Amniotic stem cell (primary cell): ENCODE measurements at regions not wholly inside any gene's neighbourhood (a gene's known extent, or its start where the extent isn't known, plus 50 kb on each side); places are given as distances from the start of the nearest gene placed in this dataset.
"Not testable (repeated sequence)": the region's sequence is repeated elsewhere in the genome, so short reads cannot be mapped to it uniquely, and the experiment has no call there.

Experiments used
- DNase-seq: peaks from one replicate; lab custom pipeline; 2025; lab: John Stamatoyannopoulos, UW

DNA sequence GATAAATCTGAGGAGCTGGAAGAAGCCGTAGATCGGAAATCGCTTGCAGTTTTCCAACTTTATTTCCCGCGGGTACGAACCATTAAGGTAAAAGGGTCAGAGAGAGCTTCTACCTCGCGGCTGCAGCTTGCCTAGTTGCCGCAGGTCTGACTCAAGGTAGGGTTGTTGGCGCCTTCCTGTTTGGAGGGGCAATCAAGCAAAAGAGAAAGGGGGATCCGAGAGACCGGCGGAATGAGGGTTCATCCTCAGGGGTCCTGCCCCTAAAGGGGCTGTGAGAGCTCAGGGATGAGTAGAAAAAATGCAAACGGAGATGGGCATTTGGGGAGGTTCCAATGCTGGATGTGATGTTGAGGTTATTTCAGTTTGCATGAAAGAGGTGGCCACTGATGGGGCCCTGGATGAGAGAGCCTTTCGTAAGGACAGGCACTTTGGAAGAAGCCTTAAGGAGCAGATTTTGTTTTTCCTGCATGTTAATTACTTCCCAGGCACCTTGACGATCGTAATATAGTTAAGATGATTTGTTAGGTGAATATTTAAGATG is 265.4 kb downstream of the CGGBP1 start:
- DNase-seq, result no peak

DNA sequence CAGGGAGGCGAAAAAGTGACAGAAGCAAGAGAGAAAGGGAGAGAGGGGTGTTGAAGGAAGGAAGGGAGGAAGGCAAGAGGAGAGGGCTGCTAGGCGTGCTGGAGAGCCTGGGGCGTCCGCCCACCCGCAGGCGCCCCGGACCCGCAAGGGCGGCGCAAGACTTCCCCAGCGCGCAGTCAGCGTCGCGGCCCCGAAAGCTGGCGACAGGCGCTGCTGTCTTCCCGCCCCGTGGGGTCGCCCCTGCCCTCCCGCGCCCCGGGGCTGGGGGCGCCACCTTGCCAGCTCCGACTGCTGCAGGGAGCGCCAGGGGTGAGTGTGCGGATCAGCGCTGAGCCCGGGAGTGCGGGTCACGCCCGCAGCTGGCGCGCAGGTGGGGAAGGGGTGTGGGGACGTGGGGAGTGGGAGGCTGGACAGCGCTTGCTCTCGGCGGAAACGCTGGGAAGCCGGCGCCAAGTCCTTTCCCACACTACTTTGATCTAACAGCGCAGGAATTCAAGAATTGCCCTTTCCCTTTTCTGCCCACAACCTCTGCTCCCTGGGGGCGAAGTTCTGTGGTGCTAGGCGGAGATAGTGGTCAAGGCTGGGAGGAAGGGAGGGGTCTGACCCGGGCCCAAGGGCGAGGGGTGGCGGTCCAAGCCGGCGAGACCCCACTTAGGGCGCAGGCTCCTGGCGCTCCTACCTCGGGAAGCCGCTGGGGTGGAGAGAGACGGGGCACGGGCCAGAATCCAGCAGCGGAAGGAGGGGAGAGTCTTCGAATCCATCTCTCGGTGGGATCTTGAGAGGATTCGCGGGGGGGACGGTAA is 266.1 kb downstream of the CGGBP1 start, which contains the start of gene HTR1F:
Gene HTR1F, plus strand, starts transcription at position 173 of the 803 bp plus-strand sequence.
- no peak for DNase-seq

DNA sequence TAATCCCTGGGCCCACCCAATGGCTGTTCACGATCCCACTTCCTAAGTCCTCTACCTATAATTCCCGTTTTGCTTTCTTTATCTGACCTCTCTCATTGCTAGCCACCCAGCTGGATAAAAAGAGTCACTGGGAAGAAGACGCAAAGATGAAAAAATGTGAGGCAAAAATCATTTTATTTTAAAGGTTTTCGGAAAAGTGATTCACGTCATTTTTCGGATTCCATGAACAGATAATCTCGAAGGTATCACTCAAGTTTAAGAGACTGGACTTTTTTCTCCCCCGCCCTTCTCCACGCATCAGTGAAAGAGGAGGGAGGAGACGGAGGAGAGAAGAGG is 266.6 kb downstream of the CGGBP1 start:
- no peak for DNase-seq

DNA sequence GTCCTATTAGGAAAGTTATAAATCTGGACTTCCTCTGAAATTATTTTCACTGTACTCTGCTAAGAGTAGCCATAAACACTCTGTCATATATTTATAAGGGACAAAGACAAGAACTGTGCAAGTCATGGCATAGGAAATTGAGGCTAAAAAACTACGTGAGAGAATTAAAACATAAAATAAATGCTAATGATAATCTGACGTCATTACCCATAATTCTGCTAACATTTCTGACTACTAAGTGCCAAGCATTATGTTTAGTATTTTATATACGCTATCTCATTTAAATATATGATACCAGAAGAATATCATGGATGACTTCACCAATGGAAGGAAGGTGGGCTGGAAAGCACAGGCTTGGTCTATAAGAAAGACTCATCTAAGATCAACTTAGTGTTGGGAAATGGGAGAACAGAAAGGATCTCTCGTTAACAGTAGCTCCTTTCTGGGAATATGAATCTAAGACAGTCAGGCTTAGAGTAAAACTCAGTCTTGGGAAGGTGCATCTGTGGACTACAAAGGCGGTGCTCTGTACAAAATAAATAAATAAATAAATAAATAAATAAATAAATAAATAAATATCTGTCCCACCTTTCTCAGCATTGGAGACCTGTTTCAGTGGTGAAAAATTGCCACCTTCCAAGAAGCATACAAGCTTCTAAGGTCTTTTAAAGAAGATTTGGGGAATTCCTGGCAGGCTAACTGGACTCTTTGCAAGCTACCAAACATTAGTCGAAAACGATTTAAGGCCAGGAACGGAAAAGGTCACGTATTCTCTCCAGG is 267.4 kb downstream of the CGGBP1 start:
- DNase-seq, result no peak

DNA sequence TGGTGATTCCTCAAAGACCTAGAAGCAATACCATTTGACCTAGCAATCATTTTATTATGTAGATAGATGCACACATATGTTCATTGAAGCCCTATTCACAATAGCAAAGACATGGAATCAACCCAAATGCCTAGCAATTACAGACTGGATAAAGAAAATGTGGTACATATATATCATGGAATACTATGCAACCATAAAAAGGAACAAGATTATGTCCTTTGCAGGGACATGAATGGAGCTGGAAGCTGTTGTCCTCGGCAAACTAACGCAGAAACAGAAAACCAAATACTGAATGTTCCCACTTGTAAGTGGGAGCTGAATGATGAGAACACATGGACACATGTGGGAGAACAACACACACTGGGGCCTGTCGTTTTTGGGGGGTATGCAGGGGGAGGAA is 269.8 kb downstream of the CGGBP1 start:
- not testable (repeated sequence) for DNase-seq

DNA sequence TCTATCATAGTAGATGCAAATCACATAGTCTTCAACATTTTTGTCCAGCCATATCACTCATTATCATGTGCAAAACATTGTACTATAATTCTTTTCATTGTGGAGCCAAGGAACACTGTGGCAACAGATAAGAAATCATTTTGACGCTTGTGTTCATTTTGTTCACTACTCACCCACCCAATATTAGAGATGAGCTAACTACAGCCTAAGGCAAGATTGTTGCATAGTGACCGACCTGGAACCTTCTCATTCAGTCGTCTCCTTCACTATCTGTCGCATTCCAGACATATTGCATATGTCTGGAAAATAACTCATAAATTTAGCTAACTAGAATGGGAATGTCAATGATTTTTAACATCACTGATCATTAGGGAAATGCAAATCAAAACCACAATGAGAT is 270.3 kb downstream of the CGGBP1 start:
- no peak for DNase-seq

DNA sequence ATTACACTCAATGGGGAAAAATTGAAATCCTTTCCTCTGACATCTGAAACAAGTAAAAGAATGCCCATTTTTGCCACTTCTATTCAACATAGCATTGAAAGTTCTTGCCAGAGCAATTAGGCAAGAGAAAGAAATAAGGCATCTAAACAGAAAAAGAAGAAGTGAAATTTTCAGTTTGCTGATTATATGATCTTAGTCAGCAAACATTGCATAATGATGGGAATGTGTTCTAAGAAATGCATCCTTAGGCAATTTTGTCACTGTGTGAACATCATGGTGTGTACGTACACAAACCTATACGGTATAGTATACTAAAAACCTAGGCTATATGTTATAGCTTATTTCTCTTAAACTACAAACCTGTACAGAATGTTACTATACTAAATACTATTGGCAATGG is 278.0 kb downstream of the CGGBP1 start:
- DNase-seq, result no peak

DNA sequence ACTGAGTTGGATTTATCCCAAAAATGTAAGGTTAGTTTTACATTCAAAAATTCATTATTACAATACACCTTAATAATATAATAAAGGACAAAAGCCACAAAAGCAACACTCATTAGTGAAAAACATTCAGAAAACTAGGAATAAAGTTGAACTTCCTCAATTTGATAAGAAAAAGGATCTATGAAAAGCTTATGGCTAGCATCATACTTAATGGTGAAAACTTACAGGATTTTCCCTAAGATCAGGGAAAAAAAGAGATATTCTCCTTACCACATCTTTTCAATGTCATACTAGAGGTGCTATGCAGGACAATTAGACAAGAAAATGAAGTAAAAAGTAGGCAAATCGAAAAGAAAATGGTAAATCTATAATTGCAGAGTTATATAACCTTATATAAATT is 279.9 kb downstream of the CGGBP1 start:
- DNase-seq, result no peak

DNA sequence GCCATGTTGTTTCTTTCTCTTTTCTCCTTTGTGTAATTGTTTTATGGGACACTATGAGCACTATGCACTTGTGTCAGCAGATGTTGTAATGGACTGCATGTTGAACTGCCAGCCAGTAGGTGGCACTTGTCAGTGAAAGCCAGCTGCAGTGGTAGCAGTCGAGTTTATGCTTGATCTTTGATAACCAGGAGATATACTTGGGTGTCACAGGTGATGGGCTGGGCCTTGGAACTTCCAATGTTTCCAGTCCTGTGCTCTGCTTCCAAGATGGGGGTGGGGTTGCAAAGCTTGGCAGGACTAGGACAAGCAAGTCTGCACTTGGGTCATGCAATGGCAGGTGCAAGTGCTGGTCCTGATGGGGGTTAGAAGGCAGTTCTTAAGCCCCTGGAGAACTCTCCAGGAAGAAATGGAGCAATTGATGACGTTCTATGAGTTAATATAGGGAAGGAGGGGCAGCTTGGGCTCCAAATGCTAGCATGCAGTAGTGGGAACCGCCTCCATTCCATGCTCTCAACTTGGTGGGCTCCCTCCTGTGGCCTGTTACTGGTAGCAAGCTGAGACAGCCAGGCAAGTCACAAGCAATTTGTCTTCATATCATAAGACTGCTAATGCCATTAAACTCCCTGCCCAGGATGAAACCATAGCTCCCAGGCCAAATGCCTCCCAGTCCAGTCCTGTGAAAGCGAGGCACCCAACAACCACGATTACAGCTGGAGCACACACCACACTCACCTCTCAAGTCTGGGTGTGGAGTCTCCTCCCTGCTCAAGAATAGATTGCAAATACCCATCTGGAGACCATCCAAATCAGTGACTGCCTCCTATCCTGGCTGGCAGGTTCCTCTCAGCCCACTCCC is 287.2 kb downstream of the CGGBP1 start:
- no peak for DNase-seq

DNA sequence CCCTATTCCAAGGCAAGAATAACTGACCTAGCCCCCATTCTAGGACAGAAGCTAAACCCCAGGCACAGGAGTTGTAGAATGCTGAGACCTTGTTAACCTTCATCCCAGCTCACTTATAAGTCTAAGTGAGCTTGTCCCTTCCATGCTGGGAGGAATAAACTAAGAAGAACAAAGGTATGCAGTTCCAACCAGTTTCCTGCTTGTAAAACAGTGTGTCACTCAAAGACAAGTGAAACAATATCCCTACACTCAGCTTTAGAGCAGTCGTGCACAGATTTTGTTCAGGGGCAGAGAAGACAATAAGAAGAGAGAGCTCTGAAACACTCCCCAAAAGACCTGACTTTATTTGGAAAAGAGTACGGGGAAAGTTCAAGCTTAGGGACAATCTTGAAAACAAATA is 292.1 kb downstream of the CGGBP1 start:
- DNase-seq, result no peak

DNA sequence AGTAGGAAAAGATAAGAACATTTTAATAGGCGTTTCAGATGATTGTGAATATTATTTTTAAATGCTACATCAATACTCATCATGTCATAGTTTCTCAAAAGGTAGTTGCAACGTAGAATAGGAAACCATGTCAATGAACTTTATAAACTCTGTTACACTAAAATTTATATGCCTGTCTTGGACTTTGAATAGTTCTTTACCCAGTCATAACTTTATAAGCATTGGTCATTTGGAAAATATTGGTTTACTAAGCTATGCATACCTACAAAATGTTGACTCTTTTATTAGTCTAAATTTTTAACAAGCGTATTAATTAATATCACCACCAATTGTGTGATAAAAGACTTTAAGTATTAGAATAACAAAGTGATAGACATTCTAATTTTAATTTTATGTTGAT is 293.5 kb downstream of the CGGBP1 start:
- no peak for DNase-seq

DNA sequence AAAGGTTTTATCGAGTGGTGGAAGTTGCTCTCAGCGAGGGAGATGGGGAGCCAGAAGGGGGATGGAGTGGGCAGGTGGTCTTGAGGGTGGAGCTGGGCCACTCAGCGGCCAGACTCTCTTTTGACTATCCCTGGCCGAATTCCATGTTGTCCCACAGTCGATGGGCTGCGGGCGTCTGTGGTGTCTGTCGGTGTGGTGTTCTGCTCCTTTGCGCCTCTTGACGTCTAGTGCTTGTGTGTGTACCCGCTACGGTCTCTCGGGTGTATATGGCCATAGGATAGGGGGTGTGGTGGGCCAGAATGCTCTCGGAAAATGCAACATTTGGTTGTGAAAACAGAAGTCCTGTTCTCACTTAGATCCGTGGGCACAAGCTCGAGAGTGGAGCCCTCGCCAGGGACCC is 297.0 kb downstream of the CGGBP1 start:
- no peak for DNase-seq

DNA sequence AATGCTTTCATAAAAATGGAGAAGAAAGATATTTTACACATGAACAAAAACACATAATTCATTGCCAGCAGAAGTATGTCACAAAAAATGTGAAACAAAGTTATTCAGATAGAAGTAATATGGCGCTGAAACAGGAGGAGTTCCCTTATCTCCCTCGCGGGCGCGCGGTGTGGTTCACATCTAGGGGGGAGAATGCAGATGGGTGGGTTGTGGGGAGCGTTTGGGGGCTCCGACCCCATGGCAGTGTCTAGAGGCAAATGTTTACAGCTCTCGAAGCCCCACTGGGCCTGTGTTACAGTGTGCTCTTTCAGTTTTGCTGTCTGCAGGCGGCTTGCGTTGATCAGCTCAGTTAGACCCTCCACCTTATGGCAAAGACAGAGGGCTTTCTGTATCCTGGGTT is 297.5 kb downstream of the CGGBP1 start:
- no peak for DNase-seq

DNA sequence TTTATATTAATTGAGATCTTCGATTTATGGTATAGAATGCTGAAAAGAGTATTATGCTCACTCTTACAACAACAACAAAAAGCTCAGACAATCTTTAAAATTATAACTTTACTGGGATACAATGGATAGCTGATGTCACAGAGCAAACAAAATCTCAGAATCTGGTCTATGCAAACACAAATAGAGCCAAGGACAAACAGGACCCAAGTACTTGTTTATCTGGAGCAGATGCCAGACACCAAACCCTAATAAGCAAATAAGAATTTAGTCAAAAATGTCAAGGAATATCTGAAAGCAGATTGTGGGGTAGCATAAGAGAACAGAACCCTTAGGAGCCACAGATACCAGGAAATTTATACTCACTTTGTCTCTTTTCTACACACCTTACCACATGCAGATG is 302.2 kb downstream of the CGGBP1 start:
- no peak for DNase-seq

DNA sequence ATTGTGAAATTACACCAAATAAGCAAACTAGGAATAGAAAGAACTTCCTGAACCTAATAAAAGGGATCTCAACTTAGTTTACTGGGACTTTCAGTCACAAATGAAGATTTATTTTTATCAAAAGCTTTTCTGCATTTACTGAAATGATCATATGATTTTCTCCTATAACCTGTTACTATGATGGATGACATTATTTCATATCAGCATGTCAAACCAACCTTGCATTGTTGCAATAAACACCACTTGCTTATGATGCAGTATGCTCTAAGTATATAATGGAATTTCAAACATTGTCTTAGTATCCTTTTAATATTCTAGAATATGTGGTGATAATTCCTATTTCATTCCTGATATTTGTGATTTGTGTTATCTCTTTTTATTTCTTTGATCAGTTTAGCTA is 303.0 kb downstream of the CGGBP1 start:
- DNase-seq, result no peak

DNA sequence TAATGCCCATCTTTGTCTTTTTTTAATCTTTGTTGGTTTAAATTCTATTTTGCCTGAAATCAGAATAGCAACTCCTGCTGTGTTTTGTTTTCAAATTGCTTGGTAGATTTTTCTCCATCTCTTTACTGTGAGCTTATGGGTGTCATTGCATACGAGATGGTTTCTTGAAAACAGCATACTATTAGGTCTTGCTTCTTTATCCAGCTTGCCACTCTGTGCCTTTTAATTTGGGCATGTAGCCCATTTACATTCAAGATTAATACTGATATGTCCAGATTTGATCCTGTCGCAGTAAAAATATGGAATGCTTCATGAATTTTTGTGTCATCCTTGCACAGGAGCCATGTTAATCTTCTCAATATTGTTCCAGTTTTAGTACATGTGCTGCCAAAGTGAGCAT is 316.6 kb downstream of the CGGBP1 start:
- no peak for DNase-seq

DNA sequence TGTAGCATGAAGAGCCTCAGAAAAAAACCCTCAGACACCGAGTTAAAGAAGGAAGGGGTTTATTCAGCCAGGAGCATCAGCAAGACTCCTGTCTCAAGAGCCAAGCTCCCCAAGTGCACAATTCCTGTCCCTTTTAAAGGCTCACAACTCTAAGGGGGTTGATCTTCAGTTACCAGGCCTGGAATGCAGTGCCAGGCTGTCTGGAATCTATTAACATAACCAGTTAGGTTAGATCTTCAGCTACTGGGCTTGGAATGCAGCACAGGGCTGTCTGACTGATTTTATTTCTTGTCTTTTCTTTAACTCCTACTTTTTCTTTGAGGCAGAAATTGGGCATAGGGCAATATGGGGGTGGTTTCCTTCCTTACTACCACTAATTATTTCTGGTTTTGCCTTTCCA is 317.9 kb downstream of the CGGBP1 start:
- DNase-seq, result not testable (repeated sequence)

DNA sequence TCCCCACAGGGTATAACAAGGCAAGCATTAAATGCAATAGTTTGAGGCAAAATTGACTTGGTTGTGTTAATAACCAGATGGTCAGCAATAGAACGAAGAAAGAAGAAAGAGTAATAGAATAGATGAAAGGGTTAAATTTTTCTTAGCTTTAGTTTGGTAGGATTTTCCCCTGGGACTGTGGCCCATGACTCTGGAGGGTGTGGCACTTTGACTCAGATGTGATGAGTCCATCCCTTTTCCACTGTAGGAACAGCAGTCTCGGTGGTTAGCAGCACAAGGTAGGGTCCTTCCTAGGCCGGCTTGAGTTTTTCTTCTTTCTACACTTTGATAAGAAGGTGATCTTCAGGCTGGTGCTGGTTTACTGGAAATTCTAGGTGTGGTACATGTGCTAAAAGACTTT is 321.0 kb downstream of the CGGBP1 start:
- DNase-seq, result not testable (repeated sequence)

DNA sequence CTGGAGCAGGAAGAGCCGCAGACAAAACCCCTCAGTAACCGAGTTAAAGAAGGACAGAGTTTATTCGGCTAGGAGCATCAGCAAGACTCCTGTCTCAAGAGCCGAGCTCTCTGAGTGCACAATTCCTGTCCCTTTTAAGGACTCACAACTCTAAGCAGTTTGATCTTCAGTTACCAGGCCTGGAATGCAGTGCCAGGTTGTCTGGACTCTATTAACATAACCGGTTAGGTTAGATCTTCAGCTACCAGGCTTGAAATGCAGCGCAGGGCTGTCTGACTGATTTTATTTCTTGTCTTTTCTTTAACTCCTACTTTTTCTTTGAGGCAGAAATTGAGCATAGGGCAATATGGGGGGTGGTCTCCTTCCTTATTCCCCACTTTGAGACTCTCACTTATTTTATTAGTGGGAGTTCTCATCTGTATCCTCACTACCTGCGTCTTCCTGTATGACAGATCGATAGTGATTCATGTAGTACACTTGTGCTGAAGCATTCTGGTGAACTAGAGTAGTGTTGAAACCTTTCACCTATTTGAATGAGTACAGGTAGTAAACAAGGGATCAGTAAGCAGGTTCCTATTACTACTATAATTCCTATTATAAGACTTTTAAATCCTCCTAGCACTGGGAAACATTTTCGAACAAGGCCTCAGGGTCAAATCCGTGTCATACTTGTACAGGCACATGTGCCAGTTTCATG is 325.0 kb downstream of the CGGBP1 start:
- DNase-seq, result no peak

DNA sequence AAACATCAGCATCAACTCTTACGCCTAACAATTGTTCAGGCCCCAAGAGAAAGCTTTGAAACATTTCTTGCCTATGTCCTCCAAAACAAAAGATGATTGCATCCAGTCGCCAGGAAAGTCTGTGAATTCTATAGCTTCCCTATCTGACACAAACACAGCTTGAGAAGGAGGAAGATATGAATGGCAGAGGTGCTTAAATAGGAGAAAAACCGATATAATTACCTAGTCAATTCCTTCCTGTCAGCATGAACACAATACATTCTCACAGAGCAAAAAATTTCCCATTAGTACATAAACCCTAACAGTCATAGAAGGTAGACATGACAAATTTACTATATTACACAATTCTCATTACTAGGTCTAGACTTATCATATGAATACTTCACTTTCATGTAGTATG is 326.5 kb downstream of the CGGBP1 start:
- DNase-seq, result no peak

DNA sequence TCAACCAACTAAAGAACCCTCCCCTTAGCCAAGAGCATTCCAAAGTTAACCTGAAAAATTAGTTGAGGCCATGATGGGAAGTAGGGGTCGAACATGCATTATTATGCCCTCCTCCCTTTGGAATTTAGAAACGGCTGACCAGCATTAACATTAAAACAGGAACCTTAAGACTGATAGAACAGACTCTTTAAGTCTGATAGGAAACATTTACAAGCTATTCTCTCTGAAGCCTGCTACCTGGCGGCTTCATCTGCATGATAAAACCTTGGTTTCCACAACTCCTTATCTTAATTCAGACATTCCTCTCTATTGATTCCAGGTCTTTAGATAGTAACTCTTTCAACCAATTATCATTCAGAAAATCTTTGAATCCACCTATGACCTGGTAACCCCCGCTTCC is 331.0 kb downstream of the CGGBP1 start:
- DNase-seq, result no peak

DNA sequence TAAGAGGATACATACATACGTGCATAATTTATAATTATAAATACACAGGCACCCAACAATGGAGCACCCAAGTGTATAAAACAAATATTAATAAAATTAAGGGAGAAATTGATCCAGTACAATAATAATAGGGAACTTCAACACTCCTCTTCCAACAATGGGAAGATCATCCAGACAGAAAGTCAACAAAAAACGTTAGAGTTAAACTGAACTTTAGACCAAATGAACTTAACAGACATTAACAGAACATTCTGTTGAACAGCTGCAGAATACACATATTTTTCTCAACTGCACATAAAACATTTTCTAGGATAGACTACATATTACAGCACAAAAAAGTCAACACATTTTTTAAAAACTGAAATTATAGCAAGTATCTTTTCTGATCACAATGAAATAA is 339.7 kb downstream of the CGGBP1 start:
- DNase-seq, result no peak
